Activated T-cell treated with anti-CD3 and anti-CD28 coated beads, Interleukin-2, amount 50 U/mL, for 24 hours (primary cell): ENCODE measurements at regions not wholly inside any gene's neighbourhood (a gene's known extent, or its start where the extent isn't known, plus 50 kb on each side); places are given as distances from the start of the nearest gene placed in this dataset.
"Not testable (repeated sequence)": the region's sequence is repeated elsewhere in the genome, so short reads cannot be mapped to it uniquely, and the experiment has no call there.

ENCODE experiments used
- DNase-seq: peaks from one replicate; pipeline ENCODE4 v3.0.0-alpha.2; 2020
- H3K27ac Mint-ChIP-seq: 2 replicates; pipeline ENCODE4 v1.8.0; 2020; ENCODE audit warnings: mild to moderate bottlenecking, mixed read lengths
- H3K27me3 Mint-ChIP-seq: 2 replicates; pipeline ENCODE4 v1.8.0; 2020; ENCODE audit warnings: mixed read lengths
- H3K36me3 Mint-ChIP-seq: 2 replicates; pipeline ENCODE4 v1.8.0; 2020; ENCODE audit warnings: low read depth, mixed read lengths
- H3K4me1 Mint-ChIP-seq: 2 replicates; pipeline ENCODE4 v1.8.0; 2020; ENCODE audit warnings: low read depth, mixed read lengths
- H3K4me3 Mint-ChIP-seq: 2 replicates; pipeline ENCODE4 v1.8.0; 2020; ENCODE audit warnings: mild to moderate bottlenecking, moderate library complexity, mixed read lengths
- H3K9me3 Mint-ChIP-seq: 2 replicates; pipeline ENCODE4 v1.8.0; 2020; ENCODE audit warnings: mixed read lengths

GRCh38 chr3:177249203-177249602, 51.9 kb upstream of the TBL1XR1 start:
- H3K27ac Mint-ChIP-seq, result no peak overlapping the region
- no peak for DNase-seq
- H3K9me3 Mint-ChIP-seq, result peaks cover 7% of the 10 kb centered on the region
- no peak overlapping the region for H3K4me3 Mint-ChIP-seq
- H3K27me3 Mint-ChIP-seq, result no peaks in the 10 kb centered on the region
- no peaks in the 10 kb centered on the region for H3K36me3 Mint-ChIP-seq
- H3K4me1 Mint-ChIP-seq, result no peaks in the 10 kb centered on the region

GRCh38 chr3:177250151-177250550, 52.9 kb upstream of the TBL1XR1 start:
- H3K27ac Mint-ChIP-seq, result no peak overlapping the region
- no peaks in the 10 kb centered on the region for H3K36me3 Mint-ChIP-seq
- no peak overlapping the region for H3K4me3 Mint-ChIP-seq
- no peak for DNase-seq
- H3K9me3 Mint-ChIP-seq, result peaks cover 7% of the 10 kb centered on the region
- no peaks in the 10 kb centered on the region for H3K27me3 Mint-ChIP-seq
- H3K4me1 Mint-ChIP-seq, result no peaks in the 10 kb centered on the region

- peaks cover 7% of the 10 kb centered on the region for H3K9me3 Mint-ChIP-seq
- no peak overlapping the region for H3K27ac Mint-ChIP-seq
These were observed 54.5 kb upstream of the TBL1XR1 start for GRCh38 chr3:177251755-177252154.

GRCh38 chr3:177257006-177257405, 59.7 kb upstream of the TBL1XR1 start:
- no peaks in the 10 kb centered on the region for H3K36me3 Mint-ChIP-seq
- no peak overlapping the region for H3K4me3 Mint-ChIP-seq
- no peaks in the 10 kb centered on the region for H3K27me3 Mint-ChIP-seq
- H3K9me3 Mint-ChIP-seq, result no peaks in the 10 kb centered on the region
- no peak overlapping the region for H3K27ac Mint-ChIP-seq
- DNase-seq, result no peak
- H3K4me1 Mint-ChIP-seq, result no peaks in the 10 kb centered on the region

More at GRCh38 chr3:177251755-177252154, 54.5 kb upstream of the TBL1XR1 start:
- DNase-seq, result no peak
- Mint-ChIP-seq H3K27me3 (no peaks in the 10 kb centered on the region), H3K36me3 (no peaks in the 10 kb centered on the region), H3K4me1 (no peaks in the 10 kb centered on the region), H3K4me3 (no peak overlapping the region)

GRCh38 chr3:177257625-177258024, 60.3 kb upstream of the TBL1XR1 start:
- H3K27ac Mint-ChIP-seq, result no peak overlapping the region
- no peaks in the 10 kb centered on the region for H3K4me1 Mint-ChIP-seq
- no peak overlapping the region for H3K4me3 Mint-ChIP-seq
- H3K36me3 Mint-ChIP-seq, result no peaks in the 10 kb centered on the region
- H3K27me3 Mint-ChIP-seq, result no peaks in the 10 kb centered on the region
- no peaks in the 10 kb centered on the region for H3K9me3 Mint-ChIP-seq
- DNase-seq, result no peak

GRCh38 chr3:177262396-177262795, 65.1 kb upstream of the TBL1XR1 start:
- Mint-ChIP-seq H3K4me1 (peaks cover 3% of the 10 kb centered on the region), H3K4me3 (no peak overlapping the region), H3K9me3 (no peaks in the 10 kb centered on the region), H3K27ac (no peak overlapping the region), H3K27me3 (no peaks in the 10 kb centered on the region), H3K36me3 (no peaks in the 10 kb centered on the region)
- DNase-seq, result no peak

GRCh38 chr3:177263615-177264368, 66.5 kb upstream of the TBL1XR1 start:
- H3K4me1 Mint-ChIP-seq, result peaks cover 3% of the 10 kb centered on the region
- H3K4me3 Mint-ChIP-seq, result no peak overlapping the region
- H3K36me3 Mint-ChIP-seq, result no peaks in the 10 kb centered on the region
- H3K27me3 Mint-ChIP-seq, result no peaks in the 10 kb centered on the region
- H3K9me3 Mint-ChIP-seq, result no peaks in the 10 kb centered on the region
- no peak for DNase-seq
- H3K27ac Mint-ChIP-seq, result no peak overlapping the region

GRCh38 chr3:177271811-177272501, 74.7 kb upstream of the TBL1XR1 start:
- H3K9me3 Mint-ChIP-seq, H3K27me3 Mint-ChIP-seq, H3K36me3 Mint-ChIP-seq, DNase-seq, H3K27ac Mint-ChIP-seq, H3K4me1 Mint-ChIP-seq, H3K4me3 Mint-ChIP-seq: not testable (repeated sequence)

GRCh38 chr3:177278016-177278415, 80.7 kb upstream of the TBL1XR1 start:
- Mint-ChIP-seq H3K36me3 (peaks cover 2% of the 10 kb centered on the region), H3K9me3 (peaks cover 6% of the 10 kb centered on the region), H3K27ac (no peak overlapping the region), H3K27me3 (no peaks in the 10 kb centered on the region), H3K4me3 (no peak overlapping the region), H3K4me1 (peaks cover 19% of the 10 kb centered on the region)
- DNase-seq, result peak; percentile 0

- H3K27me3 Mint-ChIP-seq, result no peaks in the 10 kb centered on the region
- peaks cover 24% of the 10 kb centered on the region for H3K4me1 Mint-ChIP-seq
- H3K27ac Mint-ChIP-seq, result no peak overlapping the region
- peaks cover 6% of the 10 kb centered on the region for H3K9me3 Mint-ChIP-seq
- no peak for DNase-seq
- H3K36me3 Mint-ChIP-seq, result peaks cover 2% of the 10 kb centered on the region
- H3K4me3 Mint-ChIP-seq, result no peak overlapping the region
These were observed 82.0 kb upstream of the TBL1XR1 start for GRCh38 chr3:177279118-177279815.

GRCh38 chr3:177281292-177282118, 84.2 kb upstream of the TBL1XR1 start:
- Mint-ChIP-seq H3K36me3 (peaks cover 2% of the 10 kb centered on the region), H3K4me1 (peaks cover 29% of the 10 kb centered on the region)

GRCh38 chr3:177282119-177282655, 84.9 kb upstream of the TBL1XR1 start:
- DNase-seq, result no peak
- peaks cover 6% of the 10 kb centered on the region for H3K9me3 Mint-ChIP-seq
- peaks cover 2% of the 10 kb centered on the region for H3K36me3 Mint-ChIP-seq
- no peaks in the 10 kb centered on the region for H3K27me3 Mint-ChIP-seq
- H3K27ac Mint-ChIP-seq, result no peak overlapping the region
- H3K4me3 Mint-ChIP-seq, result no peak overlapping the region
- peaks cover 29% of the 10 kb centered on the region for H3K4me1 Mint-ChIP-seq

More at GRCh38 chr3:177281292-177282118, 84.2 kb upstream of the TBL1XR1 start:
- no peak for DNase-seq
- Mint-ChIP-seq H3K9me3 (peaks cover 6% of the 10 kb centered on the region), H3K4me3 (no peak overlapping the region), H3K27ac (peak overlapping the region; percentile 40), H3K27me3 (no peaks in the 10 kb centered on the region)

- Mint-ChIP-seq H3K27me3 (no peaks in the 10 kb centered on the region), H3K27ac (peak overlapping the region; percentile 26), H3K36me3 (peaks cover 2% of the 10 kb centered on the region), H3K4me3 (no peak overlapping the region), H3K9me3 (peaks cover 6% of the 10 kb centered on the region), H3K4me1 (peaks cover 29% of the 10 kb centered on the region)
- DNase-seq, result no peak
These were observed 86.7 kb upstream of the TBL1XR1 start for GRCh38 chr3:177283983-177284382.

GRCh38 chr3:177284383-177284881, 87.2 kb upstream of the TBL1XR1 start:
- Mint-ChIP-seq H3K9me3 (peaks cover 6% of the 10 kb centered on the region), H3K4me3 (no peak overlapping the region), H3K27me3 (no peaks in the 10 kb centered on the region), H3K27ac (peak overlapping the region; percentile 44), H3K4me1 (peaks cover 29% of the 10 kb centered on the region), H3K36me3 (peaks cover 2% of the 10 kb centered on the region)
- DNase-seq, result peak; percentile 44
